Fibroblast of skin of left biceps (primary cell): ENCODE measurements at regions not wholly inside any gene's neighbourhood (a gene's known extent, or its start where the extent isn't known, plus 50 kb on each side); places are given as distances from the start of the nearest gene placed in this dataset.
"Not testable (repeated sequence)": the region's sequence is repeated elsewhere in the genome, so short reads cannot be mapped to it uniquely, and the experiment has no call there.

Experiments
- DNase-seq, 2 experiments: peaks; one replicate each; pipeline ENCODE4 v3.0.0-alpha.2; 2013; ENCODE audit warnings: low read depth in 2 of 2

DNA sequence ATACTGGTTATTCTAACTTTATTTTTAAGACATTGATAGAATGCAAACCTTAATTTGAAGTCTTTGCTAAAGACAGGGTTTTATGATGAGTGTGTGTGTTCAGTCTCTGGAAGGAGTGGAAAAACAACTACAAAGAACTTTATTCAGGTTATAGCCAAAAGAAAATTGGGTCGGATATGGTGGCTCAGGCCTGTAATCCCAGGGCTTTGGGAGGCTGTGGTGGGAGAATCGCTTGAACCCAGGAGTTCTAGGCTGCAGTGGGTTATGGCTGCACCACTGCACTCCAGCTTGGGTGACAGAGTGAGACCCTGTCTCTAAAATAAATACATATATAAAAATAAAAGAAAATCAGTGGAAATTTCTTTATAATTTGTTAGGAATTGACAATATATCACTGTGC lies 581.5 kb upstream of the CA10 start:
- no peak for DNase-seq

DNA sequence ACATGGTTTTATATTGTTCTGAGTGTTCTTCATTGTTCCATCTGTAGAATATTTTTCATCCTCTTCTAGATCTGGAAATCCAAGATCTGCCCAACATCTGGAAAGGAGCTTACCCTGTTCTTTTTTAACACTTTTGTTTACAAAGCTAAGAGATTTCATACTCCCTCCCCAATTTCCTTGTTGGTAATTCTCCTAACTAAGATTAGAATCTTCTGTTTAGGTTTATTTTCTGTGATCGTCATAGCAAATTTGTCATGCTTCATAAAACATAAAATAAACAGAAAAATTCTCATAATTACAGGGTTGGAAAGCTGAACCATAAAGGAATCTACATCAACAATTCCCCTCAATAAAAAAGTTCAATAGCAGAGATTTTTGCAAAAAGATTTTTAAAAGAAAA lies 580.3 kb upstream of the CA10 start:
- DNase-seq = no peak

- no peak for DNase-seq
These were observed 578.6 kb upstream of the CA10 start for GRCh38 chr17:52737071-52737470.

DNA sequence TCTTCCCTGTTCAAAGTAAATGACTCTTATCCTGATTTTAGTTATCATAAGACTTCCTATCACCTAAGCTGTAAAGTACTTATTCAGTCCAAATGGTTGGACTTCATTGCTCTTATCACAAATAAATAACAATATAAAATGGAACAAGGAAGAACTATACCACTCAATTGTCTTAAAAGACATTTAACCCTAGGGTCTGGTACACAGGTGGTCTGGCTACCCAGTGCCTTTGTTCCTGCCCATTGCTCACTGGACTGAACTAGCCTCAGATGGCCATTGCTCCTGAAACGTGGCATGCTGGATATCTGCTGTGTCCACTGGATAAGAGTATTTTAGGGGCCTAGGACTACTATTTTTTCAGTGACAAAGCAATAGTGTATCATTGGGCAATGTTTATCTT lies 574.3 kb upstream of the CA10 start:
- DNase-seq = no peak

DNA sequence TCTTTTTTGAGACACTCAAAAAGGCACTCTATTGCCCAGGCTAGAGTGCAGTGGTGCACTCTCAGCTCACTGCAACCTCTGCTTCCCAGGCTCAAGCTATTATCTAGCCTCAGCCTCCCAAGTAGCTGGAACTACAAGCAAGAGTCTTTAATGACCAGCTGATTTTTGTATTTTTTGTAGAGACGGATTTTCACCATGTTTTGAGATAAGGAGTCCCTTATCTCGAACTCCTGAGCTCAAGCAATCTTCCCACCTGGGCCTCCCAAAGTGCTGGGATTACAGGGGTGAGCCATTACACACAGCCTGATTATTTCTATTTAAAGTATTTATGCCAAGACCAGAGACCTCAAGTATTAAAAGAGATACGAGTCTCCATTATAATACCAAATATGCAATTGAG lies 566.1 kb upstream of the CA10 start:
- DNase-seq = no peak

- DNase-seq = no peak
These were observed 563.4 kb upstream of the CA10 start for GRCh38 chr17:52721910-52722309.

DNA sequence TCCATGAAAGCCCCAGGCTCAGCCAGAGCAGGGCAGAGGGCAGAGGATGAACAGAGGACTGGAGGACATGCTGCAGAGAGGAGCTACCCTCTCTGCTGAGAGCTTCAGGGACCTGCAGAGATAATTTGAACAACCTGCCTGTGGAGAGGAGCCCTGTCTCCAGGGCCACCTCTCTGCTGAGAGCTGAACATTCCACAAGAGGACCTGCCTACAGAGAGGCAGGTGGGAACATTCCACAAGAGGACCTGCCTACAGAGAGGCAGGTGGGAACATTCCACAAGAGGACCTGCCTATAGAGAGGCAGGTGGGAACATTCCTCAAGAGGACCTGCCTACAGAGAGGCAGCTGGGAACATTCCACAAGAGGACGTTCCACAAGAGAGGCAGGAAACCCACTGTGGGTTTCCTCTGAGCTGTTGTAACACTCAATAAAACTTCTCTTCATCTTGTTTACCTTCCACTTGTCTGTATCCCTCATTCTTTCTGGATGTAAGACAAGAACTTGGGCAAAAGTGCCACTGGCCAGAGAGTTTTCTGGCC lies 551.9 kb upstream of the CA10 start:
- DNase-seq = no peak

- DNase-seq = no peak
These were observed 551.2 kb upstream of the CA10 start for GRCh38 chr17:52709724-52710123.

DNA sequence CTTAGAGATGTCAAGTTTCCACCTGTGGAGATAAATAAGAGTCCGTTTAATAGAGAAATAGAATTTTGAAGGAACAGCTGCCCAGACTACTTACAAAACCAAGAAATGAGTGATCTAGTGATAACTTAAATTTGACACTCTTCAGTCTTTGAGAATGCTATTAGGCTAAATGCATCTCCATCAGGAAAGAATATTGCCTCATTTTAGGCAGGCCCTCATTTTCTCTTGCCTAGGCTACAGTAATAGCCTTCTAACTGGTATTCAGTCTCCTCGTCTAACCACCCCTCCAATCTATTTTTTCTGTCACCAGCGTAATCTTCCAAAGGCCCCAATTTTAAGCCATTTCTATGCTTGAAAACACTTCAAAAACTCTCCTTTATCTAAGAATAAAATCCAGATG lies 537.8 kb upstream of the CA10 start:
- DNase-seq = no peak

GRCh38 chr17:52686140-52686539 lies 527.6 kb upstream of the CA10 start:
- DNase-seq = no peak

- no peak for DNase-seq
These were observed 523.0 kb upstream of the CA10 start for GRCh38 chr17:52681480-52681879.

DNA sequence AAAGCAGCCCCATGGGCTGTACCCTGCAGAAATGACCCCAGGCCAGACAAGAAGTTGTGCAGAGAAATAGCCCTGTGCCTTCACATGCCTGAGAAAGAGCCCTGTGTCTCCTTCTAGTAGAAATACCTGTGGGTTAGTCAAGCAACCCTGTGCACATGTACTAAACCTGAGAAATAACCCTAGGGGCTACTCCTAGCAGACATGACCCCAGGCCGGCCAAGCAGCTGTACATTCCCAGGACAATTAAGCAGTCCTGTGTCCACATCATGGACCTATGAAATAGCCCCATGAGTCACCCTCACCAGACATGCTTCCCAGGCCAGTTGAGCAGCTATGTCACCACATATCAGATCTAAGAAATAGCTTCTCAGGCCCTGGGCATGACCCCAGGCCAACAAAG lies 519.7 kb upstream of the CA10 start:
- no peak for DNase-seq

GRCh38 chr17:52674686-52675085 lies 516.2 kb upstream of the CA10 start:
- no peak for DNase-seq

DNA sequence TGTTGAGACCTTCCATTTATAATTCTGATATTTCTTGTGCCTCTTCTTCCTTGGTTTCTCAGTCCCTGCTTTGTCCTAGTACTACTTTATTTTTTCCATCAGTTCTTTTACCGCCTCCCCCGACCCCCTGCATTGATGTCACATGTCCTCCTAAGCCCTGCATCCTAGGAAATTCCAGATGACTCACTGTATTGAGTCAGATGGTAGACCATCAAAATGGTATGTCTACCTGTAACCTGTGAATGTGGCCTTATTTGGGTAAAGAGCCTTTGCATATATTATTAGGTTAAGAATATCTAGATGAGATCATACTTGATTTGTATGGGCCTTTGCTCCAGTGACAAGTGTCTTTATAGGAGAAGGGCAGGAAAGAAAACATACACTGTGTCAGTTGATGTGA lies 515.3 kb upstream of the CA10 start:
- DNase-seq = no peak

DNA sequence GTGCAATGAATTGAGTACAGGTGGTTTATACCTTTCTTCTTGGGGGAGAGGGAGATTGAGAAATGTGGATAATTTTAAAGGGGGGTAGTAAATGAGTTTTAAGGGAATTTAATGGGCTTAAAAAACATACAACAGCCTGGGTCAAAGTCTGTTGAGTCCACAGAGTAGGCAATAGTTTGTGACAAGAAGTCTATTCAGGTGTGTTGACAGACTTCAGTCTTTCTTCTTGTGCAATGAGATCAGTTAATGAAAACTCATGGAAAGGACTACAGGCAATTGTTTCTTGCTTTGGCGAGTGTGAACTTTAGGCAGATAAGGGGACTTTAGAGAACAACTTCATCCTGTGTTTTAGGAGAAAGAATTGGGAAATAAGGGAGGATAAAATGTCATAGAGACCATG lies 507.8 kb upstream of the CA10 start:
- DNase-seq = no peak

DNA sequence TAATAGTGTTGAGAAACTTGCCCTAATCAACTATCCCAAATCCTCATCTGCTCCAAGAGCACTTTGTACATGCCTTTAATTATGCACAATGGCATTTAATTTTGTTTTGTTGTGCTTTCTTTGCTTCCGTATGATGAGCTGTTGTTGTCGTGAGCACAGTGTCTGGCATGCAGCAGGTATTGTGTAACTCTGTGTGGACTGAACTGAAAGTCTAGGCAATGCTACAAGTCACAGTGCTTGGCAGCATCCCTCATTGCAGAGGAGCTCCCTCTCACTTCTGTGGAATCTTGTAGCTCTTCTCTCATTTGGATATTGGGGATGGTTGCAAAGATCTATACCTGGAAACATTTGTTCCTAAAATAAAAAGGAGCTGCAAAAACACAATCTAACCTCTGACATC lies 502.2 kb upstream of the CA10 start:
- no peak for DNase-seq

DNA sequence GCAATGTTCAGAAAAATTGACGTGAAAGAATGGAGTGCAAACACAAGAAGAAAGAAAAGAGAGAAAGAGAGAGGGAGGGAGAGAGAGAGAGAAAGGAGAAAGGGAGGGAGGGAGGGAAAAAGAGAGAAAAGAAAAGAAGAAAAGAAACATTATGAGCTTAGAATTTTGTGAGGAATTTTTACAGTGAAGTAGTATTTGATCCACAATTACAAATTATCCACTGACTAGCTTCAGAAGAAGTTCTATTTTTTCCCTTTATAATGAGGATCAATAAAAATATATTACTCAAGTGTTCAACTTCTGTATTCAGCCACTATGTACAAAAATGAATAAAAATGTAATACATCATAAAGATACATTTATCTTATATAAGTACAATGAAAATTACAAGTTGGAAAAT lies 494.5 kb upstream of the CA10 start:
- no peak for DNase-seq

- DNase-seq = no peak
These were observed 490.5 kb upstream of the CA10 start for GRCh38 chr17:52648995-52649394.

GRCh38 chr17:52647411-52647810 lies 488.9 kb upstream of the CA10 start:
- no peak for DNase-seq

DNA sequence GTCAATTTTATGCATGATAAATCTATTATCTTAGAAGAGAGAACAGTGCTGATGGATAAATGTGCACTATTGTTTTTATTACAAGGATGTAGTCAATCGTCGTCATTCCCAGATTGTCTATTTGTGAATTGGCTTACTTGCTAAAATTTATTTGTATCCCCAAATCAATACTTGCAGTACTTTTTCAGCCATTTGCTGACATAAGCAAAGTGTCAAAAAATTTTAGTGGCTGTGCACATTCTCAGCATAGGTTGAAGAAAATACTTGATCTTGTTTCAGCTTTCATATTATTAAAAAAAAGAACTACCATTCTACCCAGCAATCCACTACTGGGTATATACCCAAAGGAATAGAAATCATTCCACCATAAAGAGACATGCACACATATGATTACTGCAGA lies 477.9 kb upstream of the CA10 start:
- no peak for DNase-seq

DNA sequence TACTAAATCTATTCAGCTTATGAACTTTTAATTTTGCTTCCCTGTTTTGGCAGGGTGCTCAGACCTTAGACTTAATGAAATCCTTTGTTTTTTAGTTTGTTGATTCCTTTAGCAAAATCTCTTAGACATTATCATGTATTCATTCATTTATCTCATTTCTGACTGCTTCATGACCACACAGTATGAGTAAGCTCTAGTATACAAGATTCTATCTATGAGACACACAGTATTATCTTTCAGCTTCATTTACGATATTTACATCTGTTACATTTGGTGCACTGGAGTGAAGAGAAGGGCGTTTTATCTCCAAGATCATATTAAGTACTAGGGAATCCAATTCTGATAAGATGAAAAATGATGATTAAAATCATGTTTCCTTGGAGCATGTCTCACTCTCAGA lies 448.1 kb upstream of the CA10 start:
- DNase-seq = no peak

GRCh38 chr17:52606098-52606497 lies 447.6 kb upstream of the CA10 start:
- peak in 1 of 2 experiments; percentile 1 for DNase-seq

- no peak for DNase-seq
These were observed 445.6 kb upstream of the CA10 start for GRCh38 chr17:52604105-52604504.

DNA sequence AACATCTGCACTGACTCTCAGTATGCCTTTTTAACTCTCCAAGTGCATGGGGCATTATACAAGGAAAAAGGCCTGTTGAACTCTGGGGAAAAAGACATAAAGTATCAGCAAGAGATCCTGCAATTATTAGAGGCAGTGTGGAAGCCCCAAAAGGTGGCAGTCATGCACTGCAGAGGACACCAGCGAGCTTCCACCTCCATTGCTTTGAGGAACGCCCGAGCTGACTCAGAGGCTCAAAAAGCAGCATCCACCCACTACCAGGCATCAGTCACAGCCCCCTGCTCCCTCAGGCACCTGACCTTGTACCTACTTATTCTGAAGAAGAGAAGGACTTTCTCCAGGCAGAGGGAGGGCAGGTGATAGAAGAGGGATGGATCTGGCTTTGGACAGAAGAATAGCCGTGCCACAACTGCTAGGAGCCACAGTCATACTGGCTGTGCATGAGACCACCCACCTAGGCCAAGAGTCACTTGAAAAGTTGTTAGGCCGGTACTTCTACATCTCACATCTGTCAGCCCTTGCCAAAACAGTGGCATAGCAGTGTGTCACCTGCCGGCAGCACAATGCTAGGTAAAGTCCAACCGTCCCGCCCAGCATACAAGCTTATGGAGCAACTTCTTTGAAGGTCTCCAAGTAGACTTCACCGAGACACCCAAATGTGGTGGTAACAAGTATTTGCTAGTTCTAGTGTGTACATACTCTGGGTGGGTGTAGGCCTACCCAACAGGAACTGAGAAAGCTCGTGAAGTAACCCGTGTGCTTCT lies 439.1 kb upstream of the CA10 start:
- not testable (repeated sequence) for DNase-seq
